Sigmoid colon (tissue), 4 donors: ENCODE measurements at regions not wholly inside any gene's neighbourhood (a gene's known extent, or its start where the extent isn't known, plus 50 kb on each side); places are given as distances from the start of the nearest gene placed in this dataset.

Experiments used
- CTCF ChIP-seq, 4 experiments: fragments of 450-650 bp in 3 of 4; fragments of 200-600 bp in 1 of 4; IDR thresholded peaks; one replicate each; pipeline ENCODE4 v1.5.1; 2016 to 2019; ENCODE audit warnings: antibody characterized with exemption in 4 of 4, mild to moderate bottlenecking in 3 of 4, moderate library complexity in 2 of 4
- EP300 ChIP-seq, 4 donors: sonication (generic); formaldehyde crosslinking; IDR thresholded peaks; one replicate each; pipeline ENCODE4 v1.6.1; 2017; ENCODE audit warnings: antibody characterized with exemption in 4 of 4
- POLR2A ChIP-seq, 2 donors: fragments of 450-650 bp; IDR thresholded peaks; one replicate each; pipeline ENCODE4 v1.6.1; 2016; ENCODE audit warnings: antibody characterized with exemption in 2 of 2, mild to moderate bottlenecking in 2 of 2, moderate library complexity in 2 of 2

DNA sequence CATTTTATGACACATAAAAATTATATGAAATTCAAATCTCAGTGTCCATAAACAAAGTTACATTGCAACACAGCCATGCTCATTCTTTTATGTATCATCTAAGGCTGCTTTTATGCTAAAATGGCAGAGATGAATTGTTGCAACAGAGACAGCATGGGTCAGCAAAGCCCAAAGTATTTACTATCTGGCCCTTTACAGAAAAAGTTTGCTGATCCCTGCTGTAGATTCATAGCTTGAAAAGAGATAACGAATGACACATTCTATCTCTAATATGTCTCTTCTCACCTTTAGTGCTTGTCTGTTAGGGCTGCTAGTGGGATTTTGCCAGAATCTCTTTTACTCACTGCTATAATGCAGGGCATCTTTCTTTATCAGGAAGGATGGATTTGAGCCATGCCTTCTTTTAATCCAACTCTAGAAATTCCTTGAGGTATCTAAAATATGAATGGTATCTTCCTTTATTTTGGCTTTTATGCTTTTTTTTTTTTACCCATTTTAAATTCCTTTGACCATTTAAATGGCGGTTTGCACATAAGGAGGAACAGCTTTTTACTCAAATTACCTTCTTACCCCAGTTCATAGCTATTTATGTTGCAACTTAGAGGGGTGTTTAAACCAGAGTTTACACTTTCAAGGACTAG lies 598.2 kb downstream of the PLPP3 start:
- TF ChIP-seq CTCF (IDR thresholded peaks at IDR 0.05) (no peak), POLR2A (IDR thresholded peaks at IDR 0.05) (no peak), EP300 (IDR thresholded peaks at IDR 0.05) (no peak)
